C1 segment of cervical spinal cord (tissue), 14 donors: ENCODE measurements at regions not wholly inside any gene's neighbourhood (a gene's known extent, or its start where the extent isn't known, plus 50 kb on each side); places are given as distances from the start of the nearest gene placed in this dataset.
"Not testable (repeated sequence)": the region's sequence is repeated elsewhere in the genome, so short reads cannot be mapped to it uniquely, and the experiment has no call there.

Experiments used
- DNase-seq, 14 donors: peaks; one replicate each; lab custom pipeline; 2025; lab: John Stamatoyannopoulos, UW

DNA sequence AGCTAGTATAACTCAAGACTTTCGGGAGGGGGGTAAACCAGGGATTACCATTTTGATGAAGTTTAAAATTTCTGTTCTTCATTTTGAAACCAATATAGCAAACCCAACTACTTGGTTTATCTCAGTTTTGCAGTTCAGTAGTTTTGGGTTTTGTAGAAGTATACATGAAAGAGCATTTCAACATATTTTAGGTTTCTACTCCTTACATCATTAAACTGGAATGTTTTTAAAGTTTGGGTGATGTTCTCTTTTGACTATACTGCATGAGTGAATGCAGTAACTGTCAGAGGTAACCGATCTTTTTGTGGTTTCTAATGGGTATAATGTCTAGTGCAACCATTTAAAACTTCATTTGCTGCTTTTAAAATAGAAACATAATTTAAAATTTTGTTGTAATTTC, 248.3 kb upstream of the MAD2L1 start:
- no peak for DNase-seq

DNA sequence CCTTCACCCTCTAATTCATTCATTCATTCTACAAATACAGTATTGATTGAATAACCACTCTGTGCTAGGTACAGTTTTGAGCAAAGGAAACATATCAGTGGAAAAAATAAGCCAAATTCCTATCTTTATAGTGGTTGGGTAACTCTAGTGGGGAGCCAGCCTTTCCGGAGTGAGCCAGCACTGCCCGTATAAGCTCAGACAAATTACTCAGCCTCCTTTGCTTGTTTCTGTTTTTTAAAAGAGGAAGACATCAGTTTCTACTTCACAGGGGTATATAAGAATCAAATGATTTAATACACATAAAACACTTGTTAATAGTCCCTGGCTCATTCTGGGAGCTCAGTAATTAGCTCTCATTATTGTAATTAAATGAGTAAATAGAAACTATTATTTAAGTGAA, 238.2 kb upstream of the MAD2L1 start:
- no peak for DNase-seq

DNA sequence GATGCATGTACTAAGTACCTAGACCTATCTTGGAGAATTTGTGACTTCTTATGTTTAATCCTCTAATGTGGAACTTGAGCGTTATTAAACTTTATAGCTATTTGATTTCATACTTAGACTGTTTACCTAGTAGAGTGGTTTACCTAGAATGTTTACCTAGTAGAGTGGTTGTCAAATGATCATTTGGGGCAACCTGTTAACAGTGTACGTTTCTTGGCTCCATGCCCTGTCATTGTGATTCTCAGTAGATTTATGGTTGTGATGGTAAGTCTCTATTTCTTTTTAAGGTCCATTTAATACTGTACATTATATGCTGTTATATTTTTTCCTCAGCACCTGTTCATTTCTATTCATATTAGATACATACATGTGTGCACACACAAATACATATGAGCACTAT, 233.0 kb upstream of the MAD2L1 start:
- no peak for DNase-seq

DNA sequence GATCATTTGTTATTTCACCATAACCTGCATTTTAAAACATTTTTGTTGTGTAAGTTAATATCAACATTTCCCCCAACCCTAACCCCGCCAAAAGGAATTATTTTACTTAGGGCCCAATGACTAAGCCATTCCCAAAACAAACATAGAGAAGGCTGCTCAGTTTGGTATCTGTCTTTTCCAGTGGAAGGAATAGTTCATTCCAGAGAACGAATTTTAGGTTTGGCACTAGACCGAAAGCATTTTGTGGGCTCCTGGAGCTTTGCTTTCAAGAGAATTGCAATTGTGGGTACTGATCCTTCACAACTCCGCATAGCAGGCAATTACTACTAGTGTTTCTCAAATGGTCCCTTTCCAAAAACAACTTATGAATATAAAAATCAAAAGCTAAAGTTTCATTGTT, 226.7 kb upstream of the MAD2L1 start:
- no peak for DNase-seq

DNA sequence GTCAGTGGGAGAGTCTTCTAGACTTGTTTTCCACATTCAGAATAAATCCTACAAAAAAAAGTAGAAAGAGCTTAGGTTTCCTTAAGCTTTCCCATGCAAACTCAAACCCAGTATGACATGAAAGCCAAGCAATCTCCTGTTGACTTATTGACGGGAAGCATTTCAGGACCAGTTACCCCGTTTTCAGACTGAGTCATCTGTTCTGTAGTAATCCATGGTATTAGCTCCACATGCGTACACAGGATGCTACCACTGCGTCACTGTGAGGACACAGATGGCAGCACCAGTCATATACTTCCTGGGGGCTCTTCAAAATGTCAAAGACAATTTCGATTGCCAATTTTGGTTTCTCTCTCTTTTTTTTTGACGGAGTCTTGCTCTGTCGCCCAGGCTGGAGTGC, 224.9 kb upstream of the MAD2L1 start:
- DNase-seq = no peak

- DNase-seq = no peak
Observed at GRCh38 chr4:120290553-120290952, 223.9 kb upstream of the MAD2L1 start.

DNA sequence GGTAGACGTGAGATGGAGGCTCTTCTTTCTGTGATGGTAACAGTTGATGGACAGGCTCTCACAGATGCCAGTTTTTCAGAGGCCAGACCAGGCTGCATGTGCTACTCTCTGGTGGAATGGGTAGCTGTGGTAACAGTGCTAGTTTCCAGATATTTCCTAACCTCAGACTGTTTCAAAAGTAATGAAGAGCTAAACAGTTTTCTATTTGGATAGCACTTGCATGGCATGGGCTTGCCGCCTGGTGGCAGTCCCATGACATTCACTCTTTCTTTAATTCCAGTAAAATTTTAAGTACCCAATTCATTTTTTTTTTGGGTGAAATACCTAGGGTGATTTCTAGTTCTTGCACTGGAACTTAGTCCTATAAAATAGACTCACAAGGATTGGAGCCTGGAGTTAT, 220.2 kb upstream of the MAD2L1 start:
- DNase-seq = no peak

DNA sequence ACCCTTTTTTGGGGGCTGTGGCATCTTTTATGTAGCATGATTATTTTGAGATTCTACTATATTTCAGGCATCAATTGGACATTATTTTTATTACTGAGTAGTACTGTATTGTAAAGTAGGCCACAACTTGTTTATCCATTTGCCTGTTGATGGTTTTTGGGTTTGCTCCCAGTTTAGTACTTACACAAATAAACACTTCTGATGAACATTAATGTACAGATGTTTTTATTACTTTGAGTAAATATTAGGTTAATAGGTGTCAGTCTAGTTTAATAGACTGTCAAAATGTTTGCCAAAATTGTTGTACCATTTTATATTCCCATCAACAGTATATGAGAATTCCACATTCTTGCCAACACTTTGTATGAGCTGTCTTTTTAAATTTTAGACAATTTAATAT, 214.9 kb upstream of the MAD2L1 start:
- no peak for DNase-seq

GRCh38 chr4:120277391-120277790, 210.7 kb upstream of the MAD2L1 start:
- no peak for DNase-seq

DNA sequence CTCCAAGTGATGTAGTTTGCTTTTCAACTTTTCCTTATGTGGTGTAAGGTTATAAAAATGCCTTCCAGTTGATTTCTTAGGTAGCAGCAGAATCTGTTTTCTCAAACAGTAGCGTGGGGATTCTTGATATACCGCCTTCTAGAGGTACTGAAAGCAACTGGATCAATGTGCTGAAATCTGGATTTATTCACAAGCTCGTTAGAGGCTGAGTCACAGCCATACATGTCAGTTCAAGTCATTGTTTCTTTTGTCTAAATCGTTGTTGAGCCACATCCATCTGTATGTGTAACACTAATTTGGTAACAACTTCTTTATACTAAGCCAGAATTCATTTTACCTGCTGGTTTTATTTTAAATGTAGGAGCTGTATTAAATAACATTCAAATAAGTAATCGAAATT, 200.0 kb upstream of the MAD2L1 start:
- DNase-seq = no peak

DNA sequence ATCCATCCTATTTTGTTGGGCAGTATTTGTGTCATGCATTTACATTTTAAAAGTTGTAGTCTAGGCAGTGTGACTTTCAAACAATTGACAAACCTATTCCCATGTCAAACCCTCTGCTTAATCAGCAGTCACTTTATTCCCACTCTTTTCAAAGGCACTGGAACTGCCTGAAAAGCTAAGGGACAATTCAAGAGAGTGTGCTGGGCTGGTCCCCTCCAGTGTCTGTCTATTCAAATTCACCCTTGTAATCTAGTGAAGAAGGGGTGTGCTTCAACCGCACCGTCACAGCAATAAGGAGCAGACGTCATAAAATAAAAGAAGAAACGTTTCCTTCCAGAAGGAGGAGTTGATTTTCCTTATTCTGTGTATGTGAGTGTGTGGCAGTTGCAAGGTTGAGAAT, 197.0 kb upstream of the MAD2L1 start:
- no peak for DNase-seq

DNA sequence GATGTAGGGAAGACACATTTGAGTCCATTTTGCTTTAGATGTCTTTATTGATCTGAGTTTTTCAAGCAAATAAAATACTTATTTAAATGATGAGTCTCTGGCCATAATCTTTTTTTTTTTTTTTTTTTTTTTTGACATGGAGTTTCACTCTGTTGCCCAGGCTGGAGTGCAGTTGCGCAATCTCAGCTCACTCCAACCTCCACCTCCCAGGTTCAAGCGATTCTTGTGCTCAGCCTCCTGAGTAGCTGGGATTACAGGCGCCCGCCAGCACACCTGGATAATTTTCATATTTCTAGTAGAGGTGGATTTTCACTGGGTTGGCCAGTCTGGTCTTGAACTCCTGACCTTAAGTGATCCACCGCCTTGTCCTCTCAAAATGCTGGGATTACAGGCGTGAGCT, 194.5 kb upstream of the MAD2L1 start:
- no peak for DNase-seq

- DNase-seq = not testable (repeated sequence)
Observed at GRCh38 chr4:120256112-120256775, 189.6 kb upstream of the MAD2L1 start.

- no peak for DNase-seq
Observed at GRCh38 chr4:120238277-120238973, 171.8 kb upstream of the MAD2L1 start.

GRCh38 chr4:120236873-120237272, 170.2 kb upstream of the MAD2L1 start:
- DNase-seq = no peak

- no peak for DNase-seq
Observed at GRCh38 chr4:120232050-120232449, 165.4 kb upstream of the MAD2L1 start.

GRCh38 chr4:120228086-120228485, 161.4 kb upstream of the MAD2L1 start:
- no peak for DNase-seq

DNA sequence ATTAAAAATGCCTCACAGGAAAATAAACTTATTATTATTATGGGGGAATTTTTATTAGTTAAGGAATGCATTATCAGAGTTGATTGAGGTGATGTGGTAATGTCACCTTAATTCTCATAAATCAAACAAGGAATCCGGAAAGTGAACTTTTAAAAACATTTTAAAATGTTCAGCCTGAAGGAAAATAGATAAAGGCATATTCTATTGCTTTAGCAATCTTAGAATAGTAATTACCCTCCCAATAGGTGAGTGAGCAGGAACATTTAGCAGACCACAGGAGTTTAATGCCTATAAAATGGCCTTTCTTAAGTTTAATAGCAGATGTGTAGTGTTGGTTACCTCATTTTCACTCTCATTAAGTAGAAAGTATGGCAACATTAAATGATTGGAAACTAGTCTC, 160.9 kb upstream of the MAD2L1 start:
- no peak for DNase-seq

GRCh38 chr4:120225527-120225926, 158.9 kb upstream of the MAD2L1 start:
- DNase-seq = no peak

DNA sequence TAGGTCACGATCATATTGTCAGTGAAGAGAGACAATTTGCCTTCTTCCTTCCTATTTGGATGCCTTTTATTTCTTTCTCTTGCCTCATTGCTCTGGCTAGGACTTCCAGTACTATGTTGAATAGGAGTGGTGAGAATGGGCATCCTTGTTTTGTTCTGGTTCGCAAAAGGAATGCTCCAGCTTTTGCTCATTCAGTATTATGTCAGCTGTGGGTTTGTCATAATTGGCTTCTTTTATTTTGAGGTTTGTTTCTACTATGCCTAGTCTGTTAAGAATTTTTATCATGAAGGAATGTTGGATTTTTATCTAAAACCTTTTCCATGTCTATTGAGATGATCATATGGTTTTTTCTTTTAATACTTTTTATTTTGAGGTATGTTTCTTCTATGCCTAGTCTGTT, 152.3 kb upstream of the MAD2L1 start:
- DNase-seq = no peak

DNA sequence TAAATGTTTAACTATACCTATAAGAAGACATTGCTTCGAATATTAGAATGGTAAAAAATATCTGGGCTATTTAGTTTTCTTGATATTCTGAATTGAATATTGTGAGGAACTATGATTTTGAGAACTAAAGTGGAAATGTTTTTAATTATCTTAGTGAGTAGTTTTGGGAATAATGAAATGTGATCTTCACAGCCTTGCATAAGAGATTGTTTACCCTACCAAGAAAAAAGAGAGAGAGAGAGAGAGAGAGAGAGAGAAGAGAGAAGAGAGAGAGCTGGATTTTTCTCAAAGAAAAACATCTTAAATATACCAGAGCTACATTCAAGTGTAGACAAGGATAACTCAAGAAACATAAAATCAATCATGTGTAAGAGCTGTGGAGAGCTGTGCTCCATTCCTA, 148.7 kb upstream of the MAD2L1 start:
- no peak for DNase-seq

- DNase-seq = no peak
Observed at GRCh38 chr4:120211408-120212015, 144.9 kb upstream of the MAD2L1 start.

- DNase-seq = no peak
Observed at GRCh38 chr4:120209706-120210105, 143.1 kb upstream of the MAD2L1 start.
